AG04450 (cell line): ENCODE measurements at regions not wholly inside any gene's neighbourhood (a gene's known extent, or its start where the extent isn't known, plus 50 kb on each side); places are given as distances from the start of the nearest gene placed in this dataset.

ENCODE experiments used
- CTCF ChIA-PET: fragments of 300-600, 350-600 bp; formaldehyde crosslinking; extraction: SDS; loops from one replicate; lab custom pipeline; 2022; ENCODE audit warnings: antibody characterized with exemption, inconsistent platforms; lab: Charles Lee
- POLR2A ChIA-PET: fragments of 350-600 bp; formaldehyde crosslinking; extraction: SDS; loops from one replicate; lab custom pipeline; 2021; ENCODE audit warnings: antibody characterized with exemption, inconsistent platforms; lab: Yijun Ruan, JAX
- DNase-seq: peaks from one replicate; pipeline ENCODE4 v3.0.0-alpha.2; 2011; ENCODE audit warnings: low read depth, low spot score
- H3K27ac ChIP-seq: one replicate; pipeline ENCODE4 v1.5.1; 2012; ENCODE audit warnings: low read depth, low read length, control low read depth
- H3K27me3 ChIP-seq: one replicate; pipeline ENCODE4 v1.6.0; 2012; ENCODE audit warnings: low read length; ENCODE audit not compliant: control insufficient read depth, insufficient read depth
- H3K4me3 ChIP-seq: 2 replicates; pipeline ENCODE4 v1.5.1; 2011; ENCODE audit warnings: mild to moderate bottlenecking, low read depth, low read length, control low read depth
- H3K9me3 ChIP-seq: 2 replicates; pipeline ENCODE4 v1.5.1; 2012; ENCODE audit warnings: low read length; ENCODE audit not compliant: control insufficient read depth, insufficient read depth
- CTCF ChIP-seq: IDR thresholded peaks from 2 replicates; pipeline ENCODE4 v1.5.1; 2011; ENCODE audit warnings: low read depth, low read length, control low read depth, inconsistent platforms

- no peak for TF ChIP-seq CTCF
- CTCF ChIA-PET, result no interaction called here
- POLR2A ChIA-PET, result no interaction called here
- Histone ChIP-seq H3K9me3 (no peaks in the 10 kb centered on the region), H3K27me3 (no peaks in the 10 kb centered on the region), H3K27ac (no peak overlapping the region), H3K4me3 (no peak overlapping the region)
- no peak for DNase-seq
These were observed 1188.3 kb upstream of the CNTN5 start for GRCh38 chr11:97832451-97832850.

GRCh38 chr11:97833412-97833811, 1187.3 kb upstream of the CNTN5 start:
- Histone ChIP-seq H3K4me3 (no peak overlapping the region), H3K27ac (no peak overlapping the region), H3K9me3 (no peaks in the 10 kb centered on the region), H3K27me3 (no peaks in the 10 kb centered on the region)
- no peak for TF ChIP-seq CTCF
- ChIA-PET POLR2A (no interaction called here), CTCF (no interaction called here)
- DNase-seq, result no peak

- Histone ChIP-seq H3K27me3 (no peaks in the 10 kb centered on the region), H3K4me3 (no peak overlapping the region), H3K27ac (no peak overlapping the region), H3K9me3 (no peaks in the 10 kb centered on the region)
- DNase-seq, result no peak
- POLR2A ChIA-PET, result no interaction called here
- TF ChIP-seq CTCF, result no peak
- CTCF ChIA-PET, result no interaction called here
These were observed 1176.7 kb upstream of the CNTN5 start for GRCh38 chr11:97844016-97844415.

- H3K9me3 ChIP-seq, result no peaks in the 10 kb centered on the region
- no peak for DNase-seq
- ChIA-PET CTCF (no interaction called here), POLR2A (no interaction called here)
- no peak for TF ChIP-seq CTCF
- H3K27me3 ChIP-seq, result no peaks in the 10 kb centered on the region
- no peak overlapping the region for H3K27ac ChIP-seq
- H3K4me3 ChIP-seq, result no peak overlapping the region
These were observed 1173.0 kb upstream of the CNTN5 start for GRCh38 chr11:97847730-97848129.

GRCh38 chr11:97850701-97851100, 1170.0 kb upstream of the CNTN5 start:
- DNase-seq, result no peak
- Histone ChIP-seq H3K27ac (no peak overlapping the region), H3K4me3 (no peak overlapping the region), H3K9me3 (0 out of 2 replicates have a peak, but pooled peaks cover 2% of the 10 kb centered on the region), H3K27me3 (no peaks in the 10 kb centered on the region)
- no peak for TF ChIP-seq CTCF
- ChIA-PET CTCF (no interaction called here), POLR2A (no interaction called here)
